ENCODE measurements at regions not wholly inside any gene's neighbourhood (a gene's known extent, or its start where the extent isn't known, plus 50 kb on each side); places are given as distances from the start of the nearest gene placed in this dataset.

- no peaks in the 10 kb centered on the region for H3K36me3 ChIP-seq
- intact Hi-C loops (cut with DNase I): no loop called here
- no peaks in the 10 kb centered on the region for H3K27me3 ChIP-seq
- peaks cover 0 to 39% (median 0%) of the 10 kb centered on the region in 11 donors for H3K9me3 ChIP-seq
- 86 to 96% methylated on average over 1 of the region's 1 CpG for WGBS, 2 donors
- H3K4me1 ChIP-seq: peaks cover 0 to 6% (median 0%) of the 10 kb centered on the region in 9 donors
- no peak overlapping the region for H3K4me3 ChIP-seq
- no peak for DNase-seq
- TF ChIP-seq CTCF (IDR thresholded peaks at IDR 0.05): no peak
- no peak for ATAC-seq
- H3K27ac ChIP-seq: no peak overlapping the region
These were observed 286.4 kb downstream of the ARHGAP12 start for GRCh38 chr10:31642281-31642680.

DNA sequence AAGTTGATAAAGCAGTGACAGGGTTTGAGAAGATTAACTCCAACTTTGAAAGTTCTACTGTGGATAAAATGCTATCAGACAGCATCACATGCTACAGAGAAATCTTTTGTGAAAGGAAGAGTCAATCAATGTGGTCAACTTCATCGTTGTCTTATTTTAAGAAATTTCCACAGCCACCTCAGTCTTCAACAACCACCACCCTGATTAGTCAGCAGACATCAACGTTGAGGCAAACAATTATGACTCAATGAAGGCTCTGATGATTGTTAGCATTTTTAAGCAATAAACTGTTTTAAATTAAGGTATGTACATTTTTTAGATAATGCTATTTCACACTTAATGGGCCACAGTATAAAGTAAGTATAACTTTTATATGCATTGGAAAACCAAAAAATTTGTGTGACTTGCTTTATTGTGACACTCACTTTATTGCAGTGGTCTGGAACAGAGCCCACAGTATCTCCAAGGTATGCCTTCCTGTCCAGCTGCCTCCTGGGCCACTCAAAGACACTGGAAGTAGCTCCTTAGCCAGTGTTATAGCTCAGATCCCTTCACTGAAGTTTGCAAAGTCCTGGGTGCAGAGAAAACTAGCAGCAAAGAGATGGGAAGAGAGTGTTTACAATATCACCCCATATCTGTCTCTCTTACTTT is 293.1 kb downstream of the ARHGAP12 start:
- Histone ChIP-seq H3K27me3 (no peaks in the 10 kb centered on the region), H3K9me3 (peaks cover 0 to 42% (median 7%) of the 10 kb centered on the region in 11 donors), H3K27ac (no peak overlapping the region), H3K4me1 (peaks cover 0 to 16% (median 11%) of the 10 kb centered on the region in 9 donors), H3K36me3 (no peaks in the 10 kb centered on the region), H3K4me3 (no peak overlapping the region)
- WGBS, 2 donors: 67 to 73% methylated on average over 2 of the region's 2 CpGs
- intact Hi-C loops (cut with DNase I): no loop called here
- TF ChIP-seq CTCF (IDR thresholded peaks at IDR 0.05): no peak
- DNase-seq (no peak), ATAC-seq (no peak)

- Histone ChIP-seq H3K27me3 (no peaks in the 10 kb centered on the region), H3K4me1 (peaks cover 0 to 16% (median 11%) of the 10 kb centered on the region in 9 donors), H3K27ac (no peak overlapping the region), H3K4me3 (no peak overlapping the region), H3K36me3 (no peaks in the 10 kb centered on the region), H3K9me3 (peaks cover 0 to 42% (median 7%) of the 10 kb centered on the region in 11 donors)
- 45 to 47% methylated on average over 1 of the region's 1 CpG for WGBS, 2 donors
- no peak for DNase-seq
- intact Hi-C loops (cut with DNase I): no loop called here
- ATAC-seq: no peak
- TF ChIP-seq CTCF (IDR thresholded peaks at IDR 0.05): no peak
These were observed 293.6 kb downstream of the ARHGAP12 start for GRCh38 chr10:31635009-31635408.

- no peak overlapping the region for H3K4me3 ChIP-seq
- peak in 6 of 8 donors; percentile 61 to 97 (median 86) for ATAC-seq
- no peaks in the 10 kb centered on the region for H3K36me3 ChIP-seq
- peaks cover 0 to 28% (median 7%) of the 10 kb centered on the region in 11 donors for H3K9me3 ChIP-seq
- intact Hi-C loops (cut with DNase I): no loop called here
- TF ChIP-seq CTCF (IDR thresholded peaks at IDR 0.05): no peak
- peak overlapping the region in 9 of 10 donors; percentile 5 to 70 (median 50) for H3K27ac ChIP-seq
- H3K4me1 ChIP-seq: peaks cover 0 to 17% (median 11%) of the 10 kb centered on the region in 9 donors
- 36% methylated on average over 4 of the region's 4 CpGs for WGBS, 2 donors
- DNase-seq: peak in 1 of 2 donors; percentile 38
- H3K27me3 ChIP-seq: no peaks in the 10 kb centered on the region
These were observed 297.6 kb downstream of the ARHGAP12 start for GRCh38 chr10:31630861-31631567.

Data from heart right ventricle (tissue), 16 donors.